Caki2 (cell line): ENCODE measurements at regions not wholly inside any gene's neighbourhood (a gene's known extent, or its start where the extent isn't known, plus 50 kb on each side); places are given as distances from the start of the nearest gene placed in this dataset.
A peak's percentile ranks its signal among the peaks of the same experiment; 100 is the strongest.
"Not testable (repeated sequence)": the region's sequence is repeated elsewhere in the genome, so short reads cannot be mapped to it uniquely, and the experiment has no call there.

Experiments used
- DNase-seq: peaks from one replicate; pipeline ENCODE4 v3.0.0-alpha.2; 2015; ENCODE audit warnings: low read depth
- in situ Hi-C: cut with HindIII; loops from 2 replicates; pipeline ENCODE4 v1.10.0; 2016; ENCODE audit warnings: low sequenced_read_pairs, low pct_unique_long_range_greater_than_20kb, mixed read lengths

GRCh38 chr5:6108981-6109825 lies 269.1 kb downstream of the MED10 start:
- DNase-seq: no peak
- in situ Hi-C loops: no loop called here

- no peak for DNase-seq
- in situ Hi-C loops: no loop called here
These were observed 269.9 kb downstream of the MED10 start for GRCh38 chr5:6108540-6108848.

- in situ Hi-C loops: no loop called here
These were observed 270.4 kb downstream of the MED10 start for GRCh38 chr5:6107675-6108539.

GRCh38 chr5:6106756-6107155 lies 271.6 kb downstream of the MED10 start:
- in situ Hi-C loops: no loop called here
- no peak for DNase-seq

More at GRCh38 chr5:6107675-6108539, 270.4 kb downstream of the MED10 start:
- no peak for DNase-seq

GRCh38 chr5:6105320-6105719 lies 273.0 kb downstream of the MED10 start:
- no peak for DNase-seq
- in situ Hi-C loops: no loop called here

GRCh38 chr5:6096101-6096500 lies 282.2 kb downstream of the MED10 start:
- in situ Hi-C loops: no loop called here
- no peak for DNase-seq

- in situ Hi-C loops, DNase-seq: not testable (repeated sequence)
These were observed 284.2 kb downstream of the MED10 start for GRCh38 chr5:6094180-6094579.

- no peak for DNase-seq
- in situ Hi-C loops: no loop called here
These were observed 287.5 kb downstream of the MED10 start for GRCh38 chr5:6090838-6091237.

GRCh38 chr5:6090079-6090654 lies 288.2 kb downstream of the MED10 start:
- in situ Hi-C loops: no loop called here
- no peak for DNase-seq

GRCh38 chr5:6088706-6089105 lies 289.6 kb downstream of the MED10 start:
- in situ Hi-C loops: no loop called here
- peak; percentile 59 for DNase-seq

GRCh38 chr5:6087576-6087975 lies 290.8 kb downstream of the MED10 start:
- DNase-seq: no peak
- in situ Hi-C loops: no loop called here

- in situ Hi-C loops: no loop called here
- DNase-seq: no peak
These were observed 291.5 kb downstream of the MED10 start for GRCh38 chr5:6086871-6087270.

GRCh38 chr5:6085341-6085860 lies 292.9 kb downstream of the MED10 start:
- no peak for DNase-seq
- in situ Hi-C loops: no loop called here

GRCh38 chr5:6084836-6085235 lies 293.5 kb downstream of the MED10 start:
- DNase-seq: no peak
- in situ Hi-C loops: no loop called here

- no peak for DNase-seq
- in situ Hi-C loops: no loop called here
These were observed 294.0 kb downstream of the MED10 start for GRCh38 chr5:6084376-6084775.

GRCh38 chr5:6083311-6083978 lies 294.9 kb downstream of the MED10 start:
- DNase-seq: no peak
- in situ Hi-C loops: no loop called here

- in situ Hi-C loops: no loop called here
- no peak for DNase-seq
These were observed 295.7 kb downstream of the MED10 start for GRCh38 chr5:6082685-6083084.

- no peak for DNase-seq
- in situ Hi-C loops: no loop called here
These were observed 296.6 kb downstream of the MED10 start for GRCh38 chr5:6081727-6082210.
